HG02981 (cell line): ENCODE measurements at regions not wholly inside any gene's neighbourhood (a gene's known extent, or its start where the extent isn't known, plus 50 kb on each side); places are given as distances from the start of the nearest gene placed in this dataset.
"Not testable (repeated sequence)": the region's sequence is repeated elsewhere in the genome, so short reads cannot be mapped to it uniquely, and the experiment has no call there.

ENCODE experiments used
- ATAC-seq: cut with Tn5 transposase; IDR thresholded peaks from one replicate; pipeline ENCODE4 v1.9.1; 2021; ENCODE audit warnings: mild to moderate bottlenecking, moderate library complexity; ENCODE audit not compliant: unreplicated experiment

- ATAC-seq = no peak
These were observed 111.7 kb downstream of the RTP5 start for GRCh38 chr2:241981076-241981700.

DNA sequence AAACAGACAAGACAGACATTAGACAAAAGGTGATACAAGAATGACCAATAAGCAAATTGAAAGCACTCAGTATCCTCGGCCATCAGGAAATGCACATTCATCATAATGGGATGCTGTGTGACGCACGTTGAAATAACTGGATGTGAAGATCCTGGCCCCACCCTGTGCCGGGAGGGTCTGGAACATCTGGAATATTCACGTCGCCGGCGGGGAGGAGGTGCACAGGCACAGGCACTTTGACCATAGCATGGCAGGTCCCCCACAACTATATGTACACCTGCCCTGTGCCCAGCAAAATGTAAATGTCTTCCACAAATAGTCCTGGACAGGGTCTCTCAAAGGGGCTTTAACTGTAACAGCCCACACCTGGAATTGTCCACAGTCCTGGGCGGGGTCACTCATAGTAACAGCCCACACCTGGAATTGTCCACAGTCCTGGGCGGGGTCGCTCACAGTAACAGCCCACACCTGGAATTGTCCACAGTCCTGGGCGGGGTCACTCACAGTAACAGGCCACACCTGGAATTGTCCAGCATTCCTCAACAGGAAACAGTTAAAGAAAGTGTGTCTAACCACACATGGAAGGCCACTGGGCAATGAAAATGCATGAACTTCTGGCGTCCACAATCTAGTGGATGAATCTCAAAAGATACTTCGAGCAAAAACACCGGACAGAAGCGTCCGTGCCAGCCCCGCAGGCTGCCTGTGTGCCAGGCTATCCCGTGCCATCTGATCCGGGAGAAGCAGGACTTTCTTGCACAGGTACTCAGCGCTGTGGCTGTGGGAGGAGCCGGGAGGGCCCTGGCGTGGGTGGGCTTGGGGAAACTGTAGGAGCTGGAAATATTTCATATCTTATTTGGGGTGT lies 113.4 kb downstream of the RTP5 start:
- ATAC-seq = no peak

- ATAC-seq = no peak
These were observed 114.2 kb downstream of the RTP5 start for GRCh38 chr2:241983571-241984270.

DNA sequence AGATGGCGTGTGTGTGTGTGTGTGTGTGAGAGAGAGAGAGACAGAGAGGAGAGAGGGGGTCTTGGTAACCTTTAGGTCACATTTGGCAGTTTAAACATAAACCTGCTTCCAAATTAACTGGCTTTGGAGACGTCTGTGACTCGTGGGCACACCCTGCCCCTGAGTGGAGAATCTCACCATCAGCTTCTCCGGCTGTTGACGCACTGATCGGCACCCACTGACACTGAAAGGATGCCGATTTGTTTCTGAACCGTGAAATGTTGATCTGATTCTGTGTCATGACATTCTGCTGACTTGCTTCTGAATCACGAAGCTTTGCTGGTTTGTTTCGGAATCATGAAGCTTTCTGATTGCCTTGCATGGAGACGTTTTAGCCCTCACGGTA lies 114.7 kb downstream of the RTP5 start:
- ATAC-seq = no peak

GRCh38 chr2:241984658-241985057 lies 115.1 kb downstream of the RTP5 start:
- ATAC-seq = no peak

DNA sequence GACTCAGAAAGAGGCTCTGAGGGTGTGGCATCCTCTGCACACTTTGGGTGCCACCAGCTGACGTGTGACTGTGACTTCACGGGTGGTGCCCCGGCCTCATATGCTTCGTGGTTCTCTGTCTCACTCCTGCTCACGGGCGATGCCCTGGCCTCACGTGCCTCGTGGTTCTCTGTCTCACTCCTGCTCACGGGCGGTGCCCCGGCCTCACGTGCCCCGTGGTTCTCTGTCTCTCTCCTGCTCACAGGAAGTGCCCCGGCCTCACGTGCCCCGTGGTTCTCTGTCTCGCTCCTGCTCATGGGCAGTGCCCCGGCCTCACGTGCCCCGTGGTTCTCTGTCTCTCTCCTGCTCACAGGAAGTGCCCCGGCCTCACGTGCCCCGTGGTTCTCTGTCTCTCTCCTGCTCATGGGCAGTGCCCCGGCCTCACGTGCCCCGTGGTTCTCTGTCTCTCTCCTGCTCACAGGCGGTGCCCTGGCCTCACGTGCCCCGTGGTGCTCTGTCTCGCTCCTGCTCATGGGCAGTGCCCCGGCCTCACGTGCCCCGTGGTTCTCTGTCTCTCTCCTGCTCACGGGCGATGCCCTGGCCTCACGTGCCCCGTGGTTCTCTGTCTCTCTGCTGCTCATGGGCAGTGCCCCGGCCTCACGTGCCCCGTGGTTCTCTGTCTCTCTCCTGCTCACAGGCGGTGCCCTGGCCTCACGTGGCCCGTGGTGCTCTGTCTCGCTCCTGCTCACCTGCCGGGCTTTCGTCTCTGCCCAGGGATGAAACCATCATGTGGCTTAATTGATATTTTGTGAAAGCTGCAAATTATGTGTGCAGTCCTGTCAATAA lies 115.8 kb downstream of the RTP5 start:
- not testable (repeated sequence) for ATAC-seq

DNA sequence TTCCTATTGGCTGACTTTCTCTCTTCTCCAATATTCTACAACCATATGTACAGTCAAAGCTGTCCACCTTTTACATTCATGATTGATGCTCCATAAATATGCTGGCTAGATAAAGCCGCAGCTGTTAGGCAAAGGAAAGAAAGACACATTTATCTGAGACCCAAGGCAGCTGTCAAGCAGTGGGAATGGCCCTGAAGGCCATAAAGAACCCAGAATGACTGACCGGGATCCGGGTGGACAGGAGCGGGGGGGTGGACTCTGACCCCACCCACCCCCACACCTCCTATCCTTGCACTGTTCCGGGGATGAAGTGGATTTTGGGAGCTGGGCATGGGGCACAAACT lies 116.4 kb downstream of the RTP5 start:
- no peak for ATAC-seq

DNA sequence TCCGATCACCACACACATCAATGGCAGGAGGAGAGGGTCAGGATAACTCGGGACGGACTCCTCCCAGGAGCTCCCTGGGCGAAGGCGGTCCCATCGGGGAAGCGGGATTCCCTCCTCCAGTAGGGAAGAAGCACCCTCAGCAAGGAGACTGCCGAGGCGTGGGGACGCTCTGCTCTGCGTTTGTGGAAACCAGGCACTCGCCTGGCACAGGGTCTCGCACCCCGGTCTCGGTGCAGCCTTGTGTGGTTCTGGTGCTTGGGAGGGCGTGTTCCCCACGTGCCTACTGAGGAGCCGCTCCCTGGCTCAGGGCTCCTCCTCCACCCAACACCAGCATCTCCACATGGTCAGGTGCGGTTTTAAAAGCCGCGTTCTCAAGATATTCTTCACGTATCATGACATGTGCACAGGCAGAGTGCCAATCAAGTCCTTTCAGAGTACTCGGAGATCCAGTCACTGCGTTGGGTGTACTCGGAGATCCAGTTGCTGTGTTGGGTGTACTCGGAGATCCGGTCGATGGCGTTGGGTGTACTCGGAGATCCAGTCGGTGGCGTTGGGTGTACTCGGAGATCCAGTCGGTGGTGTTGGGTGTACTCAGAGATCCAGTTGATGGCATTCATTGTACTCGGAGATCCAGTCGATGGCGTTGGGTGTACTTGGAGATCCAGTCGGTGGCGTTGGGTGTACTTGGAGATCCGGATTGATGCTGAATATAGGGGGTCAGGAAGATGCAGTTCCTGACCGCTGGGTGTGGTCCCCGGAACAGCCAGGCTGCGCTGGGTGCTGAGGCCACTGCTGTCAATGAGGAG lies 117.5 kb downstream of the RTP5 start:
- ATAC-seq = no peak

- ATAC-seq = no peak
These were observed 118.2 kb downstream of the RTP5 start for GRCh38 chr2:241987726-241988125.

GRCh38 chr2:241988146-241988545 lies 118.6 kb downstream of the RTP5 start:
- ATAC-seq = no peak

DNA sequence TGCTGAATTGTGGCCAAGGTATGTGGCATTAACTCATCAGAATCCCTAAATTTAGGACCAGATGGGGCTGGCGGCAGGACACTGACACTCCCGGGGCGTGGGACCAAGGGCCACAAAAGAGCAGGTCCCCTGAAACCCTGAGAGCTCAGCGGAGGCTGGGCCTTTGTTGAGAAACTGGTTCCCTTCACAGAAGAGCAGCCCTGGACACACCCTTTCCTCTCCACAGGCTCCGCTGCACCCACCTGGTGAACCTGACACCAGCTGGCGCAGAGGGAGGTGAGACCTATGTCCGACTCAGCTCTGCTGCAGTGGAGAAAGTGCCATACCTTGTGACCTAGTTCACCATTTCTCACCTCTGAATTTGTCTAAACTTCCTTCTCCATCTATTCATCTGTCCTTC lies 119.5 kb downstream of the RTP5 start:
- ATAC-seq = no peak

DNA sequence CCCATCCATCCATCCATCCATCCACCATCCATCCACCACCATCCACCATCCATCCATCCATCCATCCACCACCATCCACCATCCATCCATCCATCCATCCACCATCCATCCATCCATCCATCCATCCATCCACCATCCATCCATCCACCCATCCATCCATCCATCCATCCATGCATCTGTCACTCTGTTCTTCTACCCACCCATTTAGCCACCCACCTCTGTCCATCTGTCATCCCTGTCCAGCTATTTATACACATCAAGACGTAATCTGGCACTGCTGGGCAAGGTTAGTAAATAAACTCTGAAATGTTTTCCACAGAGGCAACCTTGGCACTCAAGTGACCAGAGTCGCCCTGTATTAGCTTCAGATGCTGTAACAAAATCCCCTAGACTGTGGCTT lies 120.9 kb downstream of the RTP5 start:
- no peak for ATAC-seq

GRCh38 chr2:241991299-241991698 lies 121.8 kb downstream of the RTP5 start:
- no peak for ATAC-seq

GRCh38 chr2:241992753-241993152 lies 123.2 kb downstream of the RTP5 start:
- no peak for ATAC-seq

GRCh38 chr2:241993386-241994005 lies 124.0 kb downstream of the RTP5 start:
- no peak for ATAC-seq

DNA sequence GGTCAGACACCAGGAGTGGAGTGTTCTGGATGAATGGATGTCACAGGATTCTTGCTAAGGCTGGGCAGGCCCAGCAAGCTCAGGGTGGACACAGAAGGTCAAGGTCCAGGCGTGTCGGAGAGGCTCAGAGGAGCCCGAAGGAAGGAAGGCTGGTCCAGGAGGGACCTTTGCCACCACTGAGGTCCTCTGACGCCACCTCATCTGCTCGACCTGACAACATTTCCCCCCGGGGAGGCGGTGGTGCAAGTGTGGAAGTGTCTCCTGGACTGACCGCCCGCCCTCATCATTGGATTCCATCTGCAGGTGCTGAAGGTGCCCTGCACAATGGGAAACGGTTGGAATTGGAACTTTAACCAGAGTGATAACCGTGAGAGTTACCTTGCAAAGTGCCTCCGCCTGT lies 124.6 kb downstream of the RTP5 start:
- ATAC-seq = no peak

GRCh38 chr2:241994556-241995213 lies 125.2 kb downstream of the RTP5 start:
- ATAC-seq = no peak

DNA sequence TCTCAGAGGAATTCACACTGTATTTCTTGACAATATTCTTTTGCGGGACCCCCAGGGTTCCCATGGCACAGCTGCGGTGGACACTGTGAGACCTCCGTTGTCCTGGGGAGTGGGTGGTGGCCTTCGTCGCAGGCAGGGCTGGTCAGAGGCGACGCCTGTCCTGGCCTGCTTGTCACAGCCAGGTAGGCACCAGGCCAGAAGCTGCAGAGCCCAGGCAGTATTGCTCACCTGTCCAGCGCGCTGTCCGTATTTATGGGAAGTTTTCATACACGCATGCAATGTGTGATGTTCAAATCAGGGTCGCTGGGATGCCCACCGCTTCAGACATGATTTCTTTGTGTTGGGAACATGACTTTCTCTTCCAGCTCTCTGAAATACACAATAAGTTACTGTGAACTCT lies 126.6 kb downstream of the RTP5 start:
- no peak for ATAC-seq

DNA sequence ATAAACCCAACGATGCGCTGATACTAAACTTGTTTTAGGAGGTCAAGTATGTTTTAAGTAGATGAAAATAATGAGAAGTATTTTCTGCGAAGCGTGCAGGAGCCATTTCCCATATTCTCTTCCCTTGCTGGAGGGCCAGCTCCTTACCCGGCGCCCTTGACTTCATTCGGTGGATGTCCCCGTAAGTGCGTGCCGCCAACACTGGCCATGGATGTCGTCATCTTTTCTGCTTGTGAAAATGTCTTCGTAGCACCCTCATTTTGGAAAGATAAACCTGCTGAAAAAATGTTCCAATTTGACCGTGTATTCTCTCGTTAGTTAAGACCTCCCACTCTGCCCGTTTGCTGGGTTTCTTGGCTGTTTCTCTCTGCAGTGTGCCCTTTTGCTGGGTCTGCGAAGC lies 127.5 kb downstream of the RTP5 start:
- no peak for ATAC-seq
